GM21390 (cell line): ENCODE measurements at regions not wholly inside any gene's neighbourhood (a gene's known extent, or its start where the extent isn't known, plus 50 kb on each side); places are given as distances from the start of the nearest gene placed in this dataset.
"Not testable (repeated sequence)": the region's sequence is repeated elsewhere in the genome, so short reads cannot be mapped to it uniquely, and the experiment has no call there.

Source experiments
- ATAC-seq: cut with Tn5 transposase; IDR thresholded peaks from one replicate; pipeline ENCODE4 v1.9.1; 2021; ENCODE audit not compliant: unreplicated experiment

- ATAC-seq = no peak
Measured at GRCh38 chr2:878245-878930, 72.3 kb upstream of the SNTG2 start.

- ATAC-seq = no peak
Measured at GRCh38 chr2:877747-878146, 72.9 kb upstream of the SNTG2 start.

GRCh38 chr2:875687-876615, 74.7 kb upstream of the SNTG2 start:
- no peak for ATAC-seq

- ATAC-seq = no peak
Measured at GRCh38 chr2:873651-874580, 76.7 kb upstream of the SNTG2 start.

GRCh38 chr2:873027-873426, 77.6 kb upstream of the SNTG2 start:
- no peak for ATAC-seq

GRCh38 chr2:871926-872680, 78.5 kb upstream of the SNTG2 start:
- no peak for ATAC-seq

GRCh38 chr2:871175-871727, 79.4 kb upstream of the SNTG2 start:
- no peak for ATAC-seq

GRCh38 chr2:870426-870825, 80.2 kb upstream of the SNTG2 start:
- ATAC-seq = no peak

GRCh38 chr2:869894-870293, 80.8 kb upstream of the SNTG2 start:
- no peak for ATAC-seq

- no peak for ATAC-seq
Measured at GRCh38 chr2:869357-869871, 81.2 kb upstream of the SNTG2 start.

- not testable (repeated sequence) for ATAC-seq
Measured at GRCh38 chr2:868857-869256, 81.8 kb upstream of the SNTG2 start.

- ATAC-seq = no peak
Measured at GRCh38 chr2:867296-867695, 83.4 kb upstream of the SNTG2 start.

- ATAC-seq = no peak
Measured at GRCh38 chr2:866887-867286, 83.8 kb upstream of the SNTG2 start.

- ATAC-seq = no peak
Measured at GRCh38 chr2:866009-866680, 84.5 kb upstream of the SNTG2 start.

GRCh38 chr2:864501-865106, 86.0 kb upstream of the SNTG2 start:
- no peak for ATAC-seq

- ATAC-seq = no peak
Measured at GRCh38 chr2:863732-864450, 86.8 kb upstream of the SNTG2 start.

GRCh38 chr2:862731-863466, 87.8 kb upstream of the SNTG2 start:
- ATAC-seq = no peak

GRCh38 chr2:862355-862687, 88.3 kb upstream of the SNTG2 start:
- ATAC-seq = no peak
